ENCODE measurements at regions not wholly inside any gene's neighbourhood (a gene's known extent, or its start where the extent isn't known, plus 50 kb on each side); places are given as distances from the start of the nearest gene placed in this dataset.

DNA sequence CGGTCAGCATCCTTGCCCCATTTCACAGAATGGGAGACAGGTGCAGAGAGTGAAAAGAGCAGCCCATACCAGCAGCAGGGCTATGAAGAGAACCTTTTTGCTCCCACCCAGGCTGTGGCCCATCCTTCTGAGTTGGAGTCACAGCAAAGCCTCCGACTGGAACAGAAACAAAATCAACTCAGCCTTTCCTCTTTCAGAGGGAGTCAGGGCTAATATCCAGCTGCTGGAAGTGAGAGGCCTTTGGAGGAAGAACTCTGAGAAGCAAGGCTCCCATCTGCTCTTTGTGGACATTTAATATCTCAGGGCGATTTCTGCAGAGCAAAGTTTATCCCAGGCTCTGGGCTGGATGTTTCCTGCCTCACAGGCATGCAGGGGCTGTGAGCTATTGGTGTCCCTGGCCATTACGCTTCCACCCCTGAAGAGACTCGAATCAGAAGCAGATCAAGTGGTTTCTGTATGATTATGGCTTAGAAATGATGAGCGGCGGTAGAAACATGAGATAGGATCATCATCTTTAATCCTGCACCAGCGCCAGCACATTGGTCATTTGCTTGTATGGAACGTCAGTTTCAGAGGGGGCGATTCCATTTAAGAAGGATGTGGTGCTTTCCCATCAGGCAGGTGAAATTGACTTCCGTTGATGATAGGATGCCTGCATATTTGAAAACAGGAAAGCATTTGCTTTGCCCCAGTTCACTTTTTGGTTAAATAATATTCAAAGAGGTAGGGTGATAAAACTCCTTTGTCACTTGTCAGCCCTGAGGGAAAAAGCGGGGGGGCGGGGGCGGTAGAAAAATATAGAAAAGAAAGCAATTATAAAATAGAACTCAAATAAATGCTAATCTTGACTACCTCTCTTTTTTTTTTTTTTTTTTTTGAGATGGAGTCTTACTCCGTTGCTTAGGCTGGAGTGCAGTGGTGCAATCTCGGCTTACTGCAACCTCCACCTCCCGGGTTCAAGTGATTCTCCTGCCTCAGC is 152.4 kb downstream of the LRRC30 start (continued):
- TF ChIP-seq, protein P1, sequence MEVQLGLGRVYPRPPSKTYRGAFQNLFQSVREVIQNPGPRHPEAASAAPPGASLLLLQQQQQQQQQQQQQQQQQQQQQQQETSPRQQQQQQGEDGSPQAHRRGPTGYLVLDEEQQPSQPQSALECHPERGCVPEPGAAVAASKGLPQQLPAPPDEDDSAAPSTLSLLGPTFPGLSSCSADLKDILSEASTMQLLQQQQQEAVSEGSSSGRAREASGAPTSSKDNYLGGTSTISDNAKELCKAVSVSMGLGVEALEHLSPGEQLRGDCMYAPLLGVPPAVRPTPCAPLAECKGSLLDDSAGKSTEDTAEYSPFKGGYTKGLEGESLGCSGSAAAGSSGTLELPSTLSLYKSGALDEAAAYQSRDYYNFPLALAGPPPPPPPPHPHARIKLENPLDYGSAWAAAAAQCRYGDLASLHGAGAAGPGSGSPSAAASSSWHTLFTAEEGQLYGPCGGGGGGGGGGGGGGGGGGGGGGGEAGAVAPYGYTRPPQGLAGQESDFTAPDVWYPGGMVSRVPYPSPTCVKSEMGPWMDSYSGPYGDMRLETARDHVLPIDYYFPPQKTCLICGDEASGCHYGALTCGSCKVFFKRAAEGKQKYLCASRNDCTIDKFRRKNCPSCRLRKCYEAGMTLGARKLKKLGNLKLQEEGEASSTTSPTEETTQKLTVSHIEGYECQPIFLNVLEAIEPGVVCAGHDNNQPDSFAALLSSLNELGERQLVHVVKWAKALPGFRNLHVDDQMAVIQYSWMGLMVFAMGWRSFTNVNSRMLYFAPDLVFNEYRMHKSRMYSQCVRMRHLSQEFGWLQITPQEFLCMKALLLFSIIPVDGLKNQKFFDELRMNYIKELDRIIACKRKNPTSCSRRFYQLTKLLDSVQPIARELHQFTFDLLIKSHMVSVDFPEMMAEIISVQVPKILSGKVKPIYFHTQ (CRISPR knock-in tag; IDR thresholded peaks at IDR 0.05) = no peak

DNA sequence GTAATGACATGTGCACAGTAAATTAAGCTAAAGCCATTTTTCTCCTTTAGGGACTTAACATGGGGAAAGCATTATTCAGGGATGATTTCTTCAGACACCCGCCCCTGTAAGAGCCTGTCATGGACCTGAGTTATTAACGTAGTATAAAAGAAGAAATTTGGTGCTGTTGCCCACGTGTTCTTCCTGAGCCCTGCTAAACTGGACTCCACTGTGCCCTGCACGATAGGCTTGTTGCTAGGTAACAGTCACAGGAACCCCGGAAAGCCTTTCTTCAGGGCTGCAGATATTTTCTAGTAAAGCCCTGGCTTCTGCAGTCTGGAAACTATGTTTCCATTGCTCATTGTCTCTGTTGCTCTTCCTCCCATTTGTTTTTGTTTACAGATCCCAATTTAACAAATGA is 157.9 kb downstream of the LRRC30 start:
- peaks cover 5% of the 10 kb centered on the region for H3K4me1 Mint-ChIP-seq
- ChIA-PET POLR2A (no interaction called here), CTCF (interaction anchor here (0.8 kb wide), 1 partner anchor 179 kb away, joined by 3 read pairs; the partner anchor contains the start of gene PTPRM)
- H3K4me3 Mint-ChIP-seq = no peak overlapping the region
- H3K36me3 Mint-ChIP-seq = no peaks in the 10 kb centered on the region
- no peak for ATAC-seq
- no peak for DNase-seq (ENCODE audit: low spot score)
- no peaks in the 10 kb centered on the region for H3K27me3 Mint-ChIP-seq (ENCODE audit: low read depth)
- H3K27ac Mint-ChIP-seq = no peak overlapping the region
- peaks cover 4% of the 10 kb centered on the region; the same call in 1 of the 2 replicates for H3K9me3 Mint-ChIP-seq
- TF ChIP-seq FOXJ3 (CRISPR knock-in tag; IDR thresholded peaks at IDR 0.05; ENCODE audit: borderline replicate concordance) (no peak), NFE2L1 (CRISPR knock-in tag; IDR thresholded peaks at IDR 0.05) (no peak), CREB1 (CRISPR knock-in tag; IDR thresholded peaks at IDR 0.05) (no peak), ZNF219 (CRISPR knock-in tag; IDR thresholded peaks at IDR 0.05; ENCODE audit: borderline replicate concordance) (no peak)

DNA sequence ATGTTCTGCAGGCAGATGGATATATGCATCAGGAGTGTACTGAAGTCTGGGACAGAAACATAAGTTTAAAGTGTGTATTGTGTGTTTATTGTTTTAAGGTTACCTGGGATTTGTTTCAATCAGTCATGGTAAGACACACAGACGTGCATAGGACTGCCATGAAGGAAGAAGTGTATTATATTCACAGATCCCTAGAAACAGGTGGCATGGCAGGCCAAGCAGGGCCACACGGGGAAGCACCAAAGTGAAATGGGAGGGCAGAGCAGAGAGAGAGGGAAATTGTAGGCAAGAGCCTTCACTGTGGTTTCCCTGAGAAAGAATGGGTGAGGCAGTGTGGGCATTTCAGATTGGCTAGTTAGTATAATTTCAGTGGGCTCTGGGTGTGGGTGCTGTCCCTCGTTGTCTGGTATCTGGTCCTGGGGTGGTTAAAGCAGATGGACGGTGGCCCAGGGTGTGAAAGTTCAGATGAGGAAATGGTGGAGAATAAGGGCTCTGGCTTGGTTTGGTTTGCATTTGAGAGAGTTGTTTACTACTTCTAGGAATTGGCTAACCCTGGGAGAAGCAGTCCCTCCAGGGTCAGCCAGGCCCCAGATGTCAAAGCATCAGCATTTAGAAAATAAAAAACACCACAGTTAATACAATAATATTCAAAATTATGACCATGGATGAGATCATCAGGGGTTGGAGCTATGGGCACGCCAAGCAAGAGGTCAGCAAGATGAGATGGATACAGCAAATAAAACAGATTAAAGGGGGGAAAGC is 160.0 kb downstream of the LRRC30 start:
- H3K9me3 Mint-ChIP-seq = peaks cover 4% of the 10 kb centered on the region; the same call in 1 of the 2 replicates
- TF ChIP-seq, protein P2, sequence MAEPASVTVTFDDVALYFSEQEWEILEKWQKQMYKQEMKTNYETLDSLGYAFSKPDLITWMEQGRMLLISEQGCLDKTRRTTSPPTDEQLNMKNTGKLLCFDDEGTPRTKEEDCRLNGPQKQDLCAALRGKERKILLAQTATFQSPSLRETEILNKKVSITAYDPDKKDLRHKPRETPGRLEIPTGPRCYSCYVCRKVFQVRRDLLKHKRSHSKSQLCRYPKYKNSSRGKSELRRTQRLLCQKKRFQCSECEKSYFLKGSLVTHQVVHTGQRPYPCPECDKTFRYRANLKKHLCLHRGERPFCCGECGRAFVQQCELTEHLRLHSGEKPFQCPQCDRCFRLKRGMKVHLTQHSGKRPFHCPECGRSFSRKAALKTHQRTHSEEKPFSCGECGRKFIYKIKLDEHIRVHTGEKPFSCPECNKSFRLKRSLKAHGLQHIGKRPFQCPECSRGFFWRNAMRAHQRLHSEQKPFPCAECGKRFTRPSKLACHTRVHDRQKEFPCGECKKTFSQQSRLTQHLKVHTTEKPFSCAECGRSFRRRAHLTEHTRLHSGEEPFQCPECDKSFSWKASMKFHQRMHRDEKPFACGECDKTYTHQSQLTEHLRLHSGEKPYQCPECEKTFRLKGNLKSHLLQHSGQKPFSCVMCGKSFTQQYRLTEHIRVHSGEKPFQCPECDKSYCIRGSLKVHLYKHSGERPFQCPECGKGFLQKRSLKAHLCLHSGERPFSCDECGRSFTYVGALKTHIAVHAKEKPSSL (CRISPR knock-in tag; conservative IDR thresholded peaks at IDR 0.05) = no peak
- TF ChIP-seq TEAD4 (CRISPR knock-in tag; IDR thresholded peaks at IDR 0.05) = no peak
- no peak for TF ChIP-seq OVOL2 (CRISPR knock-in tag; IDR thresholded peaks at IDR 0.05; ENCODE audit: borderline replicate concordance)
- no peak for TF ChIP-seq ZNF263 (CRISPR knock-in tag; IDR thresholded peaks at IDR 0.05; ENCODE audit: low read depth)
- TF ChIP-seq, protein P3, sequence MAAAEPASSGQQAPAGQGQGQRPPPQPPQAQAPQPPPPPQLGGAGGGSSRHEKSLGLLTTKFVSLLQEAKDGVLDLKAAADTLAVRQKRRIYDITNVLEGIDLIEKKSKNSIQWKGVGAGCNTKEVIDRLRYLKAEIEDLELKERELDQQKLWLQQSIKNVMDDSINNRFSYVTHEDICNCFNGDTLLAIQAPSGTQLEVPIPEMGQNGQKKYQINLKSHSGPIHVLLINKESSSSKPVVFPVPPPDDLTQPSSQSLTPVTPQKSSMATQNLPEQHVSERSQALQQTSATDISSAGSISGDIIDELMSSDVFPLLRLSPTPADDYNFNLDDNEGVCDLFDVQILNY (CRISPR knock-in tag; IDR thresholded peaks at IDR 0.05) = no peak
- TF ChIP-seq FOXJ3 (CRISPR knock-in tag; IDR thresholded peaks at IDR 0.05; ENCODE audit: borderline replicate concordance) = no peak
- TF ChIP-seq, protein P4, sequence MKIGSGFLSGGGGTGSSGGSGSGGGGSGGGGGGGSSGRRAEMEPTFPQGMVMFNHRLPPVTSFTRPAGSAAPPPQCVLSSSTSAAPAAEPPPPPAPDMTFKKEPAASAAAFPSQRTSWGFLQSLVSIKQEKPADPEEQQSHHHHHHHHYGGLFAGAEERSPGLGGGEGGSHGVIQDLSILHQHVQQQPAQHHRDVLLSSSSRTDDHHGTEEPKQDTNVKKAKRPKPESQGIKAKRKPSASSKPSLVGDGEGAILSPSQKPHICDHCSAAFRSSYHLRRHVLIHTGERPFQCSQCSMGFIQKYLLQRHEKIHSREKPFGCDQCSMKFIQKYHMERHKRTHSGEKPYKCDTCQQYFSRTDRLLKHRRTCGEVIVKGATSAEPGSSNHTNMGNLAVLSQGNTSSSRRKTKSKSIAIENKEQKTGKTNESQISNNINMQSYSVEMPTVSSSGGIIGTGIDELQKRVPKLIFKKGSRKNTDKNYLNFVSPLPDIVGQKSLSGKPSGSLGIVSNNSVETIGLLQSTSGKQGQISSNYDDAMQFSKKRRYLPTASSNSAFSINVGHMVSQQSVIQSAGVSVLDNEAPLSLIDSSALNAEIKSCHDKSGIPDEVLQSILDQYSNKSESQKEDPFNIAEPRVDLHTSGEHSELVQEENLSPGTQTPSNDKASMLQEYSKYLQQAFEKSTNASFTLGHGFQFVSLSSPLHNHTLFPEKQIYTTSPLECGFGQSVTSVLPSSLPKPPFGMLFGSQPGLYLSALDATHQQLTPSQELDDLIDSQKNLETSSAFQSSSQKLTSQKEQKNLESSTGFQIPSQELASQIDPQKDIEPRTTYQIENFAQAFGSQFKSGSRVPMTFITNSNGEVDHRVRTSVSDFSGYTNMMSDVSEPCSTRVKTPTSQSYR (CRISPR knock-in tag; IDR thresholded peaks at IDR 0.05) = no peak
- TF ChIP-seq, protein P5, sequence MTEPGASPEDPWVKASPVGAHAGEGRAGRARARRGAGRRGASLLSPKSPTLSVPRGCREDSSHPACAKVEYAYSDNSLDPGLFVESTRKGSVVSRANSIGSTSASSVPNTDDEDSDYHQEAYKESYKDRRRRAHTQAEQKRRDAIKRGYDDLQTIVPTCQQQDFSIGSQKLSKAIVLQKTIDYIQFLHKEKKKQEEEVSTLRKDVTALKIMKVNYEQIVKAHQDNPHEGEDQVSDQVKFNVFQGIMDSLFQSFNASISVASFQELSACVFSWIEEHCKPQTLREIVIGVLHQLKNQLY (CRISPR knock-in tag; IDR thresholded peaks at IDR 0.05) = no peak
- TF ChIP-seq, protein P6, sequence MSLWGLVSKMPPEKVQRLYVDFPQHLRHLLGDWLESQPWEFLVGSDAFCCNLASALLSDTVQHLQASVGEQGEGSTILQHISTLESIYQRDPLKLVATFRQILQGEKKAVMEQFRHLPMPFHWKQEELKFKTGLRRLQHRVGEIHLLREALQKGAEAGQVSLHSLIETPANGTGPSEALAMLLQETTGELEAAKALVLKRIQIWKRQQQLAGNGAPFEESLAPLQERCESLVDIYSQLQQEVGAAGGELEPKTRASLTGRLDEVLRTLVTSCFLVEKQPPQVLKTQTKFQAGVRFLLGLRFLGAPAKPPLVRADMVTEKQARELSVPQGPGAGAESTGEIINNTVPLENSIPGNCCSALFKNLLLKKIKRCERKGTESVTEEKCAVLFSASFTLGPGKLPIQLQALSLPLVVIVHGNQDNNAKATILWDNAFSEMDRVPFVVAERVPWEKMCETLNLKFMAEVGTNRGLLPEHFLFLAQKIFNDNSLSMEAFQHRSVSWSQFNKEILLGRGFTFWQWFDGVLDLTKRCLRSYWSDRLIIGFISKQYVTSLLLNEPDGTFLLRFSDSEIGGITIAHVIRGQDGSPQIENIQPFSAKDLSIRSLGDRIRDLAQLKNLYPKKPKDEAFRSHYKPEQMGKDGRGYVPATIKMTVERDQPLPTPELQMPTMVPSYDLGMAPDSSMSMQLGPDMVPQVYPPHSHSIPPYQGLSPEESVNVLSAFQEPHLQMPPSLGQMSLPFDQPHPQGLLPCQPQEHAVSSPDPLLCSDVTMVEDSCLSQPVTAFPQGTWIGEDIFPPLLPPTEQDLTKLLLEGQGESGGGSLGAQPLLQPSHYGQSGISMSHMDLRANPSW (CRISPR knock-in tag; conservative IDR thresholded peaks at IDR 0.05; ENCODE audit: low read depth) = no peak
- TF ChIP-seq TEAD1 (CRISPR knock-in tag; IDR thresholded peaks at IDR 0.05) = no peak
- DNase-seq (ENCODE audit: low spot score) (no peak), ATAC-seq (no peak)
- peaks cover 9% of the 10 kb centered on the region for H3K4me1 Mint-ChIP-seq
- POLR2A ChIA-PET = no interaction called here
- H3K4me3 Mint-ChIP-seq = no peak overlapping the region
- H3K27ac Mint-ChIP-seq = no peak overlapping the region
- CTCF ChIA-PET = no interaction called here
- no peaks in the 10 kb centered on the region for H3K27me3 Mint-ChIP-seq (ENCODE audit: low read depth)
- no peaks in the 10 kb centered on the region for H3K36me3 Mint-ChIP-seq
